ENCODE measurements at regions not wholly inside any gene's neighbourhood (a gene's known extent, or its start where the extent isn't known, plus 50 kb on each side); places are given as distances from the start of the nearest gene placed in this dataset.
"Not testable (repeated sequence)": the region's sequence is repeated elsewhere in the genome, so short reads cannot be mapped to it uniquely, and the experiment has no call there.

DNA sequence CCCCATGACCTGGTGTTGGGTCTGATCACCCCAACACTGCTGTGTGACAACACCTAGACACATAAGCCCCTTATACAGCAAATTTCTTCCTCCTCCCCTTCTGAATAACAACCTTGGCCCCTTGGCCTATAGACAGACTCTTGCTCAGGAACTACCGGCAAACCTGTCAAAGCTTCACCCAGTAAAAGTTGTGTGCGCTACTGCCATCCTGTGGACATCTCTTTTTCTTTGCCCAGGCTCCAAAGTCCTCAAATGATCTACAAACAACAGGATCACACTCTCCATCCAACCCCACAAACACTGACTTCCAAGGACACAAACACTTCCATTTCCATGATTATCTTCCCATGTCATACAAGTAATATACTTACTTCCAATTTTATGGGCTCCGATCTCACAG is 1265.8 kb downstream of the RPIA start:
- CTCF ChIA-PET; H2AK9ac ChIP-seq (replicated peaks; ENCODE audit: low read depth, low read length, poor library complexity); H3K23ac ChIP-seq (ENCODE audit: low read depth, low read length); in situ Hi-C loops (cut with MboI; ENCODE audit: low sequenced_read_pairs); intact Hi-C loops (cut with micrococcal nuclease); H3K79me1 ChIP-seq (ENCODE audit: low read depth in 1 of 2, low read length in 2 of 2); H2BK5ac ChIP-seq (ENCODE audit: low read depth, low read length, poor library complexity, severe bottlenecking); H3K27me3 ChIP-seq (ENCODE audit: control insufficient read depth, insufficient read depth, low read length); H3K56ac ChIP-seq (ENCODE audit: extremely low read depth, insufficient read depth, low read length); H3K9me3 ChIP-seq (ENCODE audit: control insufficient read depth, insufficient read depth, low read length); H3K4me1 ChIP-seq (ENCODE audit: control insufficient read depth, insufficient read depth, low read length); H3K9ac ChIP-seq (ENCODE audit: low read depth, low read length); POLR2A ChIA-PET (ENCODE audit: unreplicated experiment); H4K5ac ChIP-seq (ENCODE audit: low read depth, low read length); H4K8ac ChIP-seq (ENCODE audit: low read depth in 2 of 2, low read length in 2 of 2); H2AFZ ChIP-seq (replicated peaks; ENCODE audit: low read length, poor library complexity); H2BK120ac ChIP-seq (ENCODE audit: low read depth, low read length); H3K14ac ChIP-seq (replicated peaks; ENCODE audit: low read depth, low read length); ATAC-seq (ENCODE audit: low read depth); DNase-seq; H2AK5ac ChIP-seq (ENCODE audit: low read depth, low read length); H2BK15ac ChIP-seq (ENCODE audit: low read depth, low read length); H3K27ac ChIP-seq (ENCODE audit: insufficient read depth, low read length); H4K20me1 ChIP-seq (ENCODE audit: insufficient read depth, low read length); H2BK20ac ChIP-seq (ENCODE audit: low read depth, low read length); H3K36me3 ChIP-seq (ENCODE audit: control insufficient read depth, insufficient read depth, low read length); dilution Hi-C loops (cut with HindIII; ENCODE audit: low sequenced_read_pairs, unreplicated experiment); H3K4me2 ChIP-seq (ENCODE audit: low read depth, low read length); H3K9me1 ChIP-seq (ENCODE audit: insufficient read depth, low read length); H3K4me3 ChIP-seq (ENCODE audit: insufficient read depth, low read depth, low read length); H3K18ac ChIP-seq (ENCODE audit: low read depth, low read length); BruUV-seq (replicated peaks); H3K4ac ChIP-seq (ENCODE audit: low read depth, low read length); H4K91ac ChIP-seq (ENCODE audit: insufficient read depth, low read depth, low read length): not testable (repeated sequence)
- 54% methylated on average over 2 of the region's 3 CpGs; no CpG with 5 or more reads in 1 of the 2 experiments for WGBS, 2 experiments (ENCODE audit: extremely low coverage in 2 of 2, insufficient read length in 1 of 2)

GRCh38 chr2:89959729-89960378 is 1268.4 kb downstream of the RPIA start:
- H3K27ac ChIP-seq (ENCODE audit: insufficient read depth, low read length); H3K56ac ChIP-seq (ENCODE audit: extremely low read depth, insufficient read depth, low read length); H2BK5ac ChIP-seq (ENCODE audit: low read depth, low read length, poor library complexity, severe bottlenecking); H3K4me1 ChIP-seq (ENCODE audit: control insufficient read depth, insufficient read depth, low read length); H3K4ac ChIP-seq (ENCODE audit: low read depth, low read length); H3K18ac ChIP-seq (ENCODE audit: low read depth, low read length); H3K9me1 ChIP-seq (ENCODE audit: insufficient read depth, low read length); BruUV-seq (replicated peaks); H3K9me3 ChIP-seq (ENCODE audit: control insufficient read depth, insufficient read depth, low read length); H2BK15ac ChIP-seq (ENCODE audit: low read depth, low read length); intact Hi-C loops (cut with micrococcal nuclease); H4K5ac ChIP-seq (ENCODE audit: low read depth, low read length); H3K4me3 ChIP-seq (ENCODE audit: insufficient read depth, low read depth, low read length); H4K8ac ChIP-seq (ENCODE audit: low read depth in 2 of 2, low read length in 2 of 2); H3K27me3 ChIP-seq (ENCODE audit: control insufficient read depth, insufficient read depth, low read length); H2BK20ac ChIP-seq (ENCODE audit: low read depth, low read length); H2AK9ac ChIP-seq (replicated peaks; ENCODE audit: low read depth, low read length, poor library complexity); H2AK5ac ChIP-seq (ENCODE audit: low read depth, low read length); in situ Hi-C loops (cut with MboI; ENCODE audit: low sequenced_read_pairs); H2BK120ac ChIP-seq (ENCODE audit: low read depth, low read length); H3K36me3 ChIP-seq (ENCODE audit: control insufficient read depth, insufficient read depth, low read length); H4K91ac ChIP-seq (ENCODE audit: insufficient read depth, low read depth, low read length); H3K79me1 ChIP-seq (ENCODE audit: low read depth in 1 of 2, low read length in 2 of 2); DNase-seq; H3K9ac ChIP-seq (ENCODE audit: low read depth, low read length); CTCF ChIA-PET; H3K4me2 ChIP-seq (ENCODE audit: low read depth, low read length); dilution Hi-C loops (cut with HindIII; ENCODE audit: low sequenced_read_pairs, unreplicated experiment); ATAC-seq (ENCODE audit: low read depth); POLR2A ChIA-PET (ENCODE audit: unreplicated experiment); H3K23ac ChIP-seq (ENCODE audit: low read depth, low read length); H3K14ac ChIP-seq (replicated peaks; ENCODE audit: low read depth, low read length); H2AFZ ChIP-seq (replicated peaks; ENCODE audit: low read length, poor library complexity); H4K20me1 ChIP-seq (ENCODE audit: insufficient read depth, low read length): not testable (repeated sequence)
- WGBS, 2 experiments (ENCODE audit: extremely low coverage in 2 of 2, insufficient read length in 1 of 2): no CpG with 5 or more reads among the region's 3 CpGs
